NB4 (cell line): ENCODE measurements at regions not wholly inside any gene's neighbourhood (a gene's known extent, or its start where the extent isn't known, plus 50 kb on each side); places are given as distances from the start of the nearest gene placed in this dataset.
A peak's percentile ranks its signal among the peaks of the same experiment; 100 is the strongest.

Experiments
- DNase-seq: peaks from one replicate; pipeline ENCODE4 v3.0.0; 2010; ENCODE audit warnings: low read depth
- H3K4me3 ChIP-seq: one replicate; pipeline ENCODE4 v1.5.1; 2011; ENCODE audit warnings: mild to moderate bottlenecking, low read depth, low read length, moderate library complexity
- CTCF ChIP-seq: IDR thresholded peaks from one replicate; pipeline ENCODE4 v1.5.1; 2012; ENCODE audit warnings: low read depth, low read length
- MAX ChIP-seq: IDR thresholded peaks from 2 replicates; pipeline ENCODE4 v1.6.1; 2011; ENCODE audit warnings: low read depth, low read length
- MYC ChIP-seq: IDR thresholded peaks from 2 replicates; pipeline ENCODE4 v1.6.1; 2011; ENCODE audit warnings: low read depth, low read length
- POLR2A ChIP-seq: IDR thresholded peaks from 2 replicates; pipeline ENCODE4 v1.6.1; 2011; ENCODE audit warnings: mild to moderate bottlenecking; ENCODE audit not compliant: insufficient read length; ENCODE audit errors: extremely low read depth

GRCh38 chr4:177562859-177563258 is 120.6 kb upstream of the AGA start:
- no peak for TF ChIP-seq POLR2A
- DNase-seq = no peak
- no peak overlapping the region for H3K4me3 ChIP-seq

GRCh38 chr4:177566691-177567090 is 124.5 kb upstream of the AGA start:
- H3K4me3 ChIP-seq = no peak overlapping the region
- DNase-seq = no peak
- no peak for TF ChIP-seq CTCF
- TF ChIP-seq POLR2A = no peak
- no peak for TF ChIP-seq MYC
- no peak for TF ChIP-seq MAX

- no peak for DNase-seq
- no peak overlapping the region for H3K4me3 ChIP-seq
- TF ChIP-seq CTCF (no peak), POLR2A (no peak), MYC (no peak), MAX (no peak)
These were observed 126.7 kb upstream of the AGA start for GRCh38 chr4:177568931-177569330.

GRCh38 chr4:177569434-177569833 is 127.2 kb upstream of the AGA start:
- no peak for DNase-seq
- no peak for TF ChIP-seq MYC
- TF ChIP-seq MAX = no peak
- no peak overlapping the region for H3K4me3 ChIP-seq

- no peak overlapping the region for H3K4me3 ChIP-seq
- no peak for TF ChIP-seq MAX
- TF ChIP-seq POLR2A = no peak
- no peak for TF ChIP-seq CTCF
- TF ChIP-seq MYC = no peak
- DNase-seq = peak; percentile 31
These were observed 131.3 kb upstream of the AGA start for GRCh38 chr4:177573507-177573906.

GRCh38 chr4:177574446-177574845 is 132.2 kb upstream of the AGA start:
- TF ChIP-seq MAX = no peak
- no peak for DNase-seq
- H3K4me3 ChIP-seq = no peak overlapping the region

- DNase-seq = no peak
- H3K4me3 ChIP-seq = no peak overlapping the region
- TF ChIP-seq CTCF (no peak), MYC (no peak), POLR2A (no peak), MAX (no peak)
These were observed 137.4 kb upstream of the AGA start for GRCh38 chr4:177579649-177580048.
